Spleen (tissue), 11 donors: ENCODE measurements at regions not wholly inside any gene's neighbourhood (a gene's known extent, or its start where the extent isn't known, plus 50 kb on each side); places are given as distances from the start of the nearest gene placed in this dataset.

Experiments
- DNase-seq: peaks from one replicate; pipeline ENCODE4 v3.0.0-alpha.2; 2020
- H3K27ac ChIP-seq, 8 donors: fragments of 200-600 bp; sonication (generic) in 7 of 8; 1 replicate in 4 of 8; 2 replicates in 4 of 8; pipeline versions ENCODE4 v1.5.0 to v1.8.0; 2016 to 2021; ENCODE audit warnings: inconsistent platforms in 4 of 8, mild to moderate bottlenecking in 4 of 8, moderate library complexity in 1 of 8
- H3K27me3 ChIP-seq, 7 donors: fragments of 200-600 bp; sonication (generic) in 6 of 7; replicated peaks in 1 of 7; 1 replicate in 4 of 7; 2 replicates in 3 of 7; pipeline versions ENCODE4 v1.5.0 to v1.8.0; 2016 to 2021; ENCODE audit warnings: inconsistent platforms in 3 of 7, mild to moderate bottlenecking in 1 of 7
- H3K36me3 ChIP-seq, 6 donors: fragments of 200-600 bp; sonication (generic) in 5 of 6; 1 replicate in 4 of 6; 2 replicates in 2 of 6; pipeline versions ENCODE4 v1.5.0 to v1.8.0; 2016 to 2021; ENCODE audit warnings: inconsistent platforms in 2 of 6
- H3K4me1 ChIP-seq, 6 donors: fragments of 200-600 bp; sonication (generic) in 5 of 6; 1 replicate in 3 of 6; 2 replicates in 3 of 6; pipeline versions ENCODE4 v1.5.0 to v1.8.0; 2016 to 2021; ENCODE audit warnings: inconsistent platforms in 3 of 6
- H3K4me3 ChIP-seq, 8 donors: fragments of 200-600 bp; sonication (generic) in 7 of 8; 1 replicate in 4 of 8; 2 replicates in 4 of 8; pipeline versions ENCODE4 v1.5.0 to v1.8.0; 2016 to 2021; ENCODE audit warnings: inconsistent platforms in 4 of 8, mild to moderate bottlenecking in 4 of 8, moderate library complexity in 2 of 8
- H3K9me3 ChIP-seq, 8 donors: fragments of 200-600 bp; sonication (generic) in 7 of 8; 1 replicate in 4 of 8; 2 replicates in 4 of 8; pipeline versions ENCODE4 v1.5.0 to v1.8.0; 2016 to 2021; ENCODE audit warnings: inconsistent platforms in 4 of 8
- CTCF ChIP-seq, 11 experiments: fragments of 200-600 bp in 7 of 11; fragments of 450-650 bp in 4 of 11; sonication (generic) in 4 of 11; IDR thresholded peaks in 8 of 11; conservative IDR thresholded peaks in 3 of 11; 1 replicate in 7 of 11; 2 replicates in 4 of 11; pipeline versions ENCODE4 v1.4.0 to v1.8.0; 2016 to 2021; ENCODE audit warnings: antibody characterized with exemption in 11 of 11, inconsistent platforms in 4 of 11, mild to moderate bottlenecking in 1 of 11
- POLR2A ChIP-seq, 3 donors: fragments of 450-650 bp; IDR thresholded peaks; one replicate each; pipeline ENCODE4 v1.5.1; 2017; ENCODE audit warnings: antibody characterized with exemption in 3 of 3, mild to moderate bottlenecking in 1 of 3
- POLR2AphosphoS5 ChIP-seq, 3 donors: sonication (generic); formaldehyde crosslinking; IDR thresholded peaks; one replicate each; pipeline ENCODE4 v1.5.1; 2017; ENCODE audit warnings: antibody characterized with exemption in 3 of 3
- WGBS, 5 donors: extraction: QIAGEN DNeasy Blood & Tissue Kit in 3 of 5; methylation state at CpG; one replicate each; pipeline versions ENCODE4 v1.1.5 to v1.1.7; 2013 to 2018; 5-methylcytosine and 5-hydroxymethylcytosine counted together
- intact Hi-C: fragments of 100-400 bp; cut with DNase I; formaldehyde crosslinking; loops from one replicate; pipeline ENCODE4 v1.15.0; 2023; ENCODE audit warnings: low total_unique reads
- donor health status: healthy with polysubstance abuse.
- donor health status: DM: no; HTN: no; CAD: no; lungs with moderate emphysema.
- donor health status: DM: no; HTN: no; CAD: no.
- donor health status: Bipolar disorder and iron deficiency.
- donor health status: healthy.
- donor health status: DM: no; HTN: no; CAD: no.
- donor health status: DM: yes; HTN: yes; CAD: no.

GRCh38 chr11:116217441-116217840 lies 555.3 kb downstream of the BUD13 start:
- Histone ChIP-seq H3K9me3 (peaks cover 0 to 4% (median 0%) of the 10 kb centered on the region in 8 donors), H3K4me1 (no peaks in the 10 kb centered on the region), H3K27ac (no peak overlapping the region), H3K4me3 (no peak overlapping the region), H3K27me3 (peaks cover 0 to 4% (median 0%) of the 10 kb centered on the region in 7 donors), H3K36me3 (no peaks in the 10 kb centered on the region)
- intact Hi-C loops, result no loop called here
- 80 to 96% (median 89%) methylated on average over 1 of the region's 1 CpG for WGBS, 5 donors
- DNase-seq, result no peak
- no peak for TF ChIP-seq CTCF (IDR thresholded peaks at IDR 0.05 in 8 of 11, conservative IDR thresholded peaks at IDR 0.05 in 3 of 11)
- no peak for TF ChIP-seq POLR2AphosphoS5 (IDR thresholded peaks at IDR 0.05)
- no peak for TF ChIP-seq POLR2A (IDR thresholded peaks at IDR 0.05)

DNA sequence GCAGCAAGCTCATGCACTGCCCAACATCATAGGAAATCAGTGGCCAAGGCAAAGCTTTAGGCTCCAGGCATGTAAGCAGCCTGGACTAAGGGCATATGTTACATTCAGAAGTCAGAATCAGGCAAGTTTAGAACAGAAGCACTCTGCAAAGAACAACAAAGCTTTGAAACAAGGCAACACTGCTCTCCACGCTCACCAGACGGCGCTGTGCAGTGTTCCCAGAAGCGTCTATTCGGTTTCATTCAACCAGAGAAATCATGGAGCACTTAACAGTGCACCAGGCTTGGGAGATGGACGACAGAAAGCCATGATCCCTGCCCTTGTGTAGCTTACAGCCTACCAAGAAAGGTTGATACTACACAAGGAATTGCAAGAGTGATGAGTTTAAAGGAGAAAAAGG lies 555.8 kb downstream of the BUD13 start:
- H3K4me3 ChIP-seq, result no peak overlapping the region
- peaks cover 0 to 4% (median 0%) of the 10 kb centered on the region in 8 donors for H3K9me3 ChIP-seq
- peaks cover 0 to 4% (median 0%) of the 10 kb centered on the region in 7 donors for H3K27me3 ChIP-seq
- no peaks in the 10 kb centered on the region for H3K36me3 ChIP-seq
- H3K4me1 ChIP-seq, result no peaks in the 10 kb centered on the region
- no peak overlapping the region for H3K27ac ChIP-seq
- peak in 8 of 11 experiments; percentile 7 to 71 (median 38) for TF ChIP-seq CTCF (IDR thresholded peaks at IDR 0.05 in 8 of 11, conservative IDR thresholded peaks at IDR 0.05 in 3 of 11)
- no peak for TF ChIP-seq POLR2AphosphoS5 (IDR thresholded peaks at IDR 0.05)
- no peak for DNase-seq
- intact Hi-C loops, result no loop called here
- WGBS, 5 donors, result 4 to 44% (median 5%) methylated on average over 6 of the region's 6 CpGs

DNA sequence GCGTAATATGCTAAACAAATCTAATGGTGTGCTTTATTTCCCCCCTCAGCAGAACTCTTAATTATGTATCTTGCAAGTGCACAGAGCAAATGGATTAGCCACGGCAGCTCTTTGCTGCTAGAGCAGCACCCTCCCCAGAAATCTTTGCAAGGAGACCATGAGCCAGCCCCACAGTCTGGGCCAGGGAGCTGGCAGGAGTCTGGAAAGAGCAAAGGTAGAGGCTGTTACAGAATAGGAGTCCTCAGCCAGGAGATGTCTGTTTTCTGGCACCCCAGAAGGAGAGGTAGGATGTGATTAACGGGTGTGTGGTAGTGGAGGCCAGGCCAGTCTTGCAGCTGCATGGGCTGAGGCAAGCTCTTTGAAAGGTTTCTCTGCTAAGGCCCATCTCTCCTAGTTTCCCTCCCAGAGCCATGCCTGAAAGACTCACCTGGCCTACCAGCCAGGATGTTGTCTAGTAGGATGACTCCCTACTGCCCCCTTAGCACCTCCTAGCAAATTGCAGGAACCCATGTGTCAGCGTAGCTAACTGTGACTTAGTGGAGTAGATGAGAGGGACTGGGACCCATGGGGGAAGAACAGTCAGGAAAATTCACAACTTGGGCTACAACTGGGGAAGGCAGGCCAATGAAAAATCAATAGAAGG lies 557.2 kb downstream of the BUD13 start:
- H3K27me3 ChIP-seq, result peaks cover 0 to 4% (median 0%) of the 10 kb centered on the region in 7 donors
- no peaks in the 10 kb centered on the region for H3K4me1 ChIP-seq
- no peak for DNase-seq
- H3K9me3 ChIP-seq, result peaks cover 0 to 4% (median 0%) of the 10 kb centered on the region in 8 donors
- H3K36me3 ChIP-seq, result no peaks in the 10 kb centered on the region
- no peak for TF ChIP-seq POLR2A (IDR thresholded peaks at IDR 0.05)
- TF ChIP-seq POLR2AphosphoS5 (IDR thresholded peaks at IDR 0.05), result no peak
- no peak for TF ChIP-seq CTCF (IDR thresholded peaks at IDR 0.05 in 8 of 11, conservative IDR thresholded peaks at IDR 0.05 in 3 of 11)
- no peak overlapping the region for H3K4me3 ChIP-seq
- intact Hi-C loops, result no loop called here
- 76 to 91% (median 83%) methylated on average over 4 of the region's 4 CpGs for WGBS, 5 donors
- no peak overlapping the region for H3K27ac ChIP-seq

- H3K4me3 ChIP-seq, result no peak overlapping the region
- WGBS, 5 donors, result 52 to 64% (median 55%) methylated on average over 6 of the region's 6 CpGs
- no peaks in the 10 kb centered on the region for H3K4me1 ChIP-seq
- TF ChIP-seq POLR2A (IDR thresholded peaks at IDR 0.05), result no peak
- TF ChIP-seq CTCF (IDR thresholded peaks at IDR 0.05 in 8 of 11, conservative IDR thresholded peaks at IDR 0.05 in 3 of 11), result no peak
- TF ChIP-seq POLR2AphosphoS5 (IDR thresholded peaks at IDR 0.05), result no peak
- H3K9me3 ChIP-seq, result no peaks in the 10 kb centered on the region
- DNase-seq, result no peak
- no peaks in the 10 kb centered on the region for H3K36me3 ChIP-seq
- intact Hi-C loops, result no loop called here
- peaks cover 0 to 19% (median 0%) of the 10 kb centered on the region in 7 donors for H3K27me3 ChIP-seq
- no peak overlapping the region for H3K27ac ChIP-seq
These were observed 561.6 kb downstream of the BUD13 start for GRCh38 chr11:116211147-116211546.
